GM12878 (cell line): ENCODE measurements at regions not wholly inside any gene's neighbourhood (a gene's known extent, or its start where the extent isn't known, plus 50 kb on each side); places are given as distances from the start of the nearest gene placed in this dataset.

ENCODE experiments used
- EGR1 ChIP-seq, 2 experiments: IDR thresholded peaks; 1 replicate in 1 of 2; 2 replicates in 1 of 2; pipeline ENCODE4 v1.6.1; 2011 to 2012; ENCODE audit warnings: low read depth in 2 of 2, low read length in 2 of 2, borderline replicate concordance in 1 of 2, mild to moderate bottlenecking in 1 of 2, moderate library complexity in 1 of 2
- EP300 ChIP-seq, 2 experiments: fragments of 150-350 bp in 1 of 2; IDR thresholded peaks; 2 replicates each; pipeline ENCODE4 v1.6.1; 2011 to 2012; ENCODE audit warnings: low read depth in 2 of 2, low read length in 2 of 2, borderline replicate concordance in 1 of 2, improper control_type of control experiment in 1 of 2, inconsistent platforms in 1 of 2; ENCODE audit not compliant: control insufficient read depth in 1 of 2
- NFYA ChIP-seq: IDR thresholded peaks from 2 replicates; pipeline ENCODE4 v1.6.1; 2011; ENCODE audit warnings: low read depth, mild to moderate bottlenecking, low read length, improper control_type of control experiment, borderline replicate concordance
- POLR2A ChIP-seq: IDR thresholded peaks from 2 replicates; pipeline ENCODE4 v1.6.1; 2011; ENCODE audit warnings: low read depth, mild to moderate bottlenecking, low read length
- RBBP5 ChIP-seq: fragments of 200-600 bp; sonication (generic); conservative IDR thresholded peaks from 2 replicates; pipeline ENCODE4 v1.6.1; 2016
- SMC3 ChIP-seq: IDR thresholded peaks from 2 replicates; pipeline ENCODE4 v1.6.1; 2011; ENCODE audit warnings: low read length, improper control_type of control experiment, borderline replicate concordance
- SRF ChIP-seq, 2 experiments: IDR thresholded peaks; 2 replicates each; pipeline ENCODE4 v1.6.1; 2011; ENCODE audit warnings: low read depth in 2 of 2, low read length in 2 of 2, mild to moderate bottlenecking in 1 of 2, moderate library complexity in 1 of 2
- TF ChIP-seq, protein P1 (sequence below): fragments of 450-650 bp; IDR thresholded peaks from 2 replicates; pipeline ENCODE4 v1.6.1; 2016; ENCODE audit warnings: mild to moderate bottlenecking
- TF ChIP-seq, protein P2 (sequence below): fragments of 450-650 bp; formaldehyde crosslinking; IDR thresholded peaks from 2 replicates; pipeline ENCODE4 v1.4.0; 2020; ENCODE audit warnings: mild to moderate bottlenecking, moderate library complexity
- TF ChIP-seq, protein P3 (sequence below), 3 experiments: IDR thresholded peaks in 2 of 3; conservative IDR thresholded peaks in 1 of 3; 2 replicates each; pipeline ENCODE4 v1.5.1; 2011; ENCODE audit warnings: low read depth in 3 of 3, low read length in 3 of 3, mild to moderate bottlenecking in 3 of 3, control low read depth in 2 of 3, moderate library complexity in 2 of 3, inconsistent platforms in 1 of 3, mixed read lengths in 1 of 3; ENCODE audit not compliant: control insufficient read depth in 2 of 3, insufficient read depth in 1 of 3; ENCODE audit errors: extremely low read depth in 1 of 3
- TF ChIP-seq, protein P4 (sequence below): fragments of 450-650 bp; IDR thresholded peaks from 2 replicates; pipeline ENCODE4 v1.6.1; 2014; ENCODE audit warnings: mild to moderate bottlenecking
- TF ChIP-seq, protein P5 (sequence below): fragments of 450-650 bp; IDR thresholded peaks from 2 replicates; pipeline ENCODE4 v1.6.1; 2017; ENCODE audit warnings: mild to moderate bottlenecking, moderate library complexity
- TF ChIP-seq, protein P6 (sequence below): IDR thresholded peaks from 2 replicates; pipeline ENCODE4 v1.6.1; 2012; ENCODE audit warnings: low read depth, low read length, improper control_type of control experiment

DNA sequence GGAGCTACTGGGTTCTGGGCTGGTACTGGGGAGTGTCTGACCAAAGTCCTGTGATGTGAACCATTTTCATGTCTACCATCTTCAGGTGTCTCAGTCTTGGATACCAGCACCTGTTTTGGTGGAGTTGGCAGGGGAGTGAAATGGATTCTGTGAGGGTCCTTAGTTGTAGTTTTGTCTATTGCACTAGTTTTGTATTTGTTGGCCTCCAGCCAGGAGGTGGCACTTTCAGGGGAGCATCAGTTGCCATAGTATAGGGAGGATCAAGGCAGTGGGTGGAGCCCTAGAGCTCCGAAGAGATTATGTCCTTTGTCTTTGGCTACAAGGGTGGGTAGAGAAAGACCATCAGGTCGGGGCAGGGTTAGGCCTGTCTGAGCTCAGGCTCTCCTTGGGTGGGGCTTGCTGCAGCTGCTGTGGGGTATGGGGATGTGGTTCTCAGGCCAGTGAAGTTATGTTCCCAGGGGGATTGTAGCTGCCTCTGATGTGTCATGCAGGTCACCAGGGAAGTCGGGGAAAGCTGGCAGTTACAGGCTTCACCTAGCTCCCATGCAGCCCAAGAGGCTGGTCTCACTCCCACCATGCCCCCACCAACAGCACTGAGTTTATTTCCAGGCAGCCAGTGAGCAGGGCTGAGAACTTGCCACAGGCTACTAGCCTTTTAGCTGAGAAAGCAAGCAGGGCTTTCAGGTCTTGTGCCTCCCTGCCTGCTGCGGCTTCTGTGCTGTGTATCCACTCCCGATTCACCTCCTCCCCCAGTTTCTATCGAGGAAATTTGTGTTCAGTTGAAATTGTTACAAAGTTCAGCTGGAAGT lies 153.1 kb downstream of the ZNF365 start (continued):
- TF ChIP-seq, protein P1, sequence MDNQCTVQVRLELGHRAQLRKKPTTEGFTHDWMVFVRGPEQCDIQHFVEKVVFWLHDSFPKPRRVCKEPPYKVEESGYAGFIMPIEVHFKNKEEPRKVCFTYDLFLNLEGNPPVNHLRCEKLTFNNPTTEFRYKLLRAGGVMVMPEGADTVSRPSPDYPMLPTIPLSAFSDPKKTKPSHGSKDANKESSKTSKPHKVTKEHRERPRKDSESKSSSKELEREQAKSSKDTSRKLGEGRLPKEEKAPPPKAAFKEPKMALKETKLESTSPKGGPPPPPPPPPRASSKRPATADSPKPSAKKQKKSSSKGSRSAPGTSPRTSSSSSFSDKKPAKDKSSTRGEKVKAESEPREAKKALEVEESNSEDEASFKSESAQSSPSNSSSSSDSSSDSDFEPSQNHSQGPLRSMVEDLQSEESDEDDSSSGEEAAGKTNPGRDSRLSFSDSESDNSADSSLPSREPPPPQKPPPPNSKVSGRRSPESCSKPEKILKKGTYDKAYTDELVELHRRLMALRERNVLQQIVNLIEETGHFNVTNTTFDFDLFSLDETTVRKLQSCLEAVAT = peak; percentile 56; the same call in 1 of the 2 replicates
- TF ChIP-seq, protein P2, sequence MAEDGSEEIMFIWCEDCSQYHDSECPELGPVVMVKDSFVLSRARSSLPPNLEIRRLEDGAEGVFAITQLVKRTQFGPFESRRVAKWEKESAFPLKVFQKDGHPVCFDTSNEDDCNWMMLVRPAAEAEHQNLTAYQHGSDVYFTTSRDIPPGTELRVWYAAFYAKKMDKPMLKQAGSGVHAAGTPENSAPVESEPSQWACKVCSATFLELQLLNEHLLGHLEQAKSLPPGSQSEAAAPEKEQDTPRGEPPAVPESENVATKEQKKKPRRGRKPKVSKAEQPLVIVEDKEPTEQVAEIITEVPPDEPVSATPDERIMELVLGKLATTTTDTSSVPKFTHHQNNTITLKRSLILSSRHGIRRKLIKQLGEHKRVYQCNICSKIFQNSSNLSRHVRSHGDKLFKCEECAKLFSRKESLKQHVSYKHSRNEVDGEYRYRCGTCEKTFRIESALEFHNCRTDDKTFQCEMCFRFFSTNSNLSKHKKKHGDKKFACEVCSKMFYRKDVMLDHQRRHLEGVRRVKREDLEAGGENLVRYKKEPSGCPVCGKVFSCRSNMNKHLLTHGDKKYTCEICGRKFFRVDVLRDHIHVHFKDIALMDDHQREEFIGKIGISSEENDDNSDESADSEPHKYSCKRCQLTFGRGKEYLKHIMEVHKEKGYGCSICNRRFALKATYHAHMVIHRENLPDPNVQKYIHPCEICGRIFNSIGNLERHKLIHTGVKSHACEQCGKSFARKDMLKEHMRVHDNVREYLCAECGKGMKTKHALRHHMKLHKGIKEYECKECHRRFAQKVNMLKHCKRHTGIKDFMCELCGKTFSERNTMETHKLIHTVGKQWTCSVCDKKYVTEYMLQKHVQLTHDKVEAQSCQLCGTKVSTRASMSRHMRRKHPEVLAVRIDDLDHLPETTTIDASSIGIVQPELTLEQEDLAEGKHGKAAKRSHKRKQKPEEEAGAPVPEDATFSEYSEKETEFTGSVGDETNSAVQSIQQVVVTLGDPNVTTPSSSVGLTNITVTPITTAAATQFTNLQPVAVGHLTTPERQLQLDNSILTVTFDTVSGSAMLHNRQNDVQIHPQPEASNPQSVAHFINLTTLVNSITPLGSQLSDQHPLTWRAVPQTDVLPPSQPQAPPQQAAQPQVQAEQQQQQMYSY = no peak
- TF ChIP-seq, protein P3, sequence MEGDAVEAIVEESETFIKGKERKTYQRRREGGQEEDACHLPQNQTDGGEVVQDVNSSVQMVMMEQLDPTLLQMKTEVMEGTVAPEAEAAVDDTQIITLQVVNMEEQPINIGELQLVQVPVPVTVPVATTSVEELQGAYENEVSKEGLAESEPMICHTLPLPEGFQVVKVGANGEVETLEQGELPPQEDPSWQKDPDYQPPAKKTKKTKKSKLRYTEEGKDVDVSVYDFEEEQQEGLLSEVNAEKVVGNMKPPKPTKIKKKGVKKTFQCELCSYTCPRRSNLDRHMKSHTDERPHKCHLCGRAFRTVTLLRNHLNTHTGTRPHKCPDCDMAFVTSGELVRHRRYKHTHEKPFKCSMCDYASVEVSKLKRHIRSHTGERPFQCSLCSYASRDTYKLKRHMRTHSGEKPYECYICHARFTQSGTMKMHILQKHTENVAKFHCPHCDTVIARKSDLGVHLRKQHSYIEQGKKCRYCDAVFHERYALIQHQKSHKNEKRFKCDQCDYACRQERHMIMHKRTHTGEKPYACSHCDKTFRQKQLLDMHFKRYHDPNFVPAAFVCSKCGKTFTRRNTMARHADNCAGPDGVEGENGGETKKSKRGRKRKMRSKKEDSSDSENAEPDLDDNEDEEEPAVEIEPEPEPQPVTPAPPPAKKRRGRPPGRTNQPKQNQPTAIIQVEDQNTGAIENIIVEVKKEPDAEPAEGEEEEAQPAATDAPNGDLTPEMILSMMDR (IDR thresholded peaks at IDR 0.05 in 2 of 3, conservative IDR thresholded peaks at IDR 0.05 in 1 of 3; ENCODE audit: control insufficient read depth in 2 of 3, extremely low read depth in 1 of 3, insufficient read depth in 1 of 3, low read depth in 3 of 3, low read length in 3 of 3) = no peak
- TF ChIP-seq EP300 (IDR thresholded peaks at IDR 0.05; ENCODE audit: borderline replicate concordance in 1 of 2, control insufficient read depth in 1 of 2, low read depth in 2 of 2, low read length in 2 of 2) (peak; percentile 50 to 54; a peak in 2 of 4 replicates), POLR2A (no peak), RBBP5 (no peak), EGR1 (IDR thresholded peaks at IDR 0.05; ENCODE audit: borderline replicate concordance in 1 of 2, low read depth in 2 of 2, low read length in 2 of 2) (no peak), NFYA (no peak), SMC3 (peak; percentile 4; the same call in 1 of the 2 replicates), SRF (IDR thresholded peaks at IDR 0.05; ENCODE audit: low read depth in 2 of 2, low read length in 2 of 2) (no peak)
- TF ChIP-seq, protein P4, sequence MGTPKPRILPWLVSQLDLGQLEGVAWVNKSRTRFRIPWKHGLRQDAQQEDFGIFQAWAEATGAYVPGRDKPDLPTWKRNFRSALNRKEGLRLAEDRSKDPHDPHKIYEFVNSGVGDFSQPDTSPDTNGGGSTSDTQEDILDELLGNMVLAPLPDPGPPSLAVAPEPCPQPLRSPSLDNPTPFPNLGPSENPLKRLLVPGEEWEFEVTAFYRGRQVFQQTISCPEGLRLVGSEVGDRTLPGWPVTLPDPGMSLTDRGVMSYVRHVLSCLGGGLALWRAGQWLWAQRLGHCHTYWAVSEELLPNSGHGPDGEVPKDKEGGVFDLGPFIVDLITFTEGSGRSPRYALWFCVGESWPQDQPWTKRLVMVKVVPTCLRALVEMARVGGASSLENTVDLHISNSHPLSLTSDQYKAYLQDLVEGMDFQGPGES = no peak
- TF ChIP-seq, protein P5, sequence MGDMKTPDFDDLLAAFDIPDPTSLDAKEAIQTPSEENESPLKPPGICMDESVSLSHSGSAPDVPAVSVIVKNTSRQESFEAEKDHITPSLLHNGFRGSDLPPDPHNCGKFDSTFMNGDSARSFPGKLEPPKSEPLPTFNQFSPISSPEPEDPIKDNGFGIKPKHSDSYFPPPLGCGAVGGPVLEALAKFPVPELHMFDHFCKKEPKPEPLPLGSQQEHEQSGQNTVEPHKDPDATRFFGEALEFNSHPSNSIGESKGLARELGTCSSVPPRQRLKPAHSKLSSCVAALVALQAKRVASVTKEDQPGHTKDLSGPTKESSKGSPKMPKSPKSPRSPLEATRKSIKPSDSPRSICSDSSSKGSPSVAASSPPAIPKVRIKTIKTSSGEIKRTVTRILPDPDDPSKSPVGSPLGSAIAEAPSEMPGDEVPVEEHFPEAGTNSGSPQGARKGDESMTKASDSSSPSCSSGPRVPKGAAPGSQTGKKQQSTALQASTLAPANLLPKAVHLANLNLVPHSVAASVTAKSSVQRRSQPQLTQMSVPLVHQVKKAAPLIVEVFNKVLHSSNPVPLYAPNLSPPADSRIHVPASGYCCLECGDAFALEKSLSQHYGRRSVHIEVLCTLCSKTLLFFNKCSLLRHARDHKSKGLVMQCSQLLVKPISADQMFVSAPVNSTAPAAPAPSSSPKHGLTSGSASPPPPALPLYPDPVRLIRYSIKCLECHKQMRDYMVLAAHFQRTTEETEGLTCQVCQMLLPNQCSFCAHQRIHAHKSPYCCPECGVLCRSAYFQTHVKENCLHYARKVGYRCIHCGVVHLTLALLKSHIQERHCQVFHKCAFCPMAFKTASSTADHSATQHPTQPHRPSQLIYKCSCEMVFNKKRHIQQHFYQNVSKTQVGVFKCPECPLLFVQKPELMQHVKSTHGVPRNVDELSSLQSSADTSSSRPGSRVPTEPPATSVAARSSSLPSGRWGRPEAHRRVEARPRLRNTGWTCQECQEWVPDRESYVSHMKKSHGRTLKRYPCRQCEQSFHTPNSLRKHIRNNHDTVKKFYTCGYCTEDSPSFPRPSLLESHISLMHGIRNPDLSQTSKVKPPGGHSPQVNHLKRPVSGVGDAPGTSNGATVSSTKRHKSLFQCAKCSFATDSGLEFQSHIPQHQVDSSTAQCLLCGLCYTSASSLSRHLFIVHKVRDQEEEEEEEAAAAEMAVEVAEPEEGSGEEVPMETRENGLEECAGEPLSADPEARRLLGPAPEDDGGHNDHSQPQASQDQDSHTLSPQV = no peak
- TF ChIP-seq, protein P6, sequence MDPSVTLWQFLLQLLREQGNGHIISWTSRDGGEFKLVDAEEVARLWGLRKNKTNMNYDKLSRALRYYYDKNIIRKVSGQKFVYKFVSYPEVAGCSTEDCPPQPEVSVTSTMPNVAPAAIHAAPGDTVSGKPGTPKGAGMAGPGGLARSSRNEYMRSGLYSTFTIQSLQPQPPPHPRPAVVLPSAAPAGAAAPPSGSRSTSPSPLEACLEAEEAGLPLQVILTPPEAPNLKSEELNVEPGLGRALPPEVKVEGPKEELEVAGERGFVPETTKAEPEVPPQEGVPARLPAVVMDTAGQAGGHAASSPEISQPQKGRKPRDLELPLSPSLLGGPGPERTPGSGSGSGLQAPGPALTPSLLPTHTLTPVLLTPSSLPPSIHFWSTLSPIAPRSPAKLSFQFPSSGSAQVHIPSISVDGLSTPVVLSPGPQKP = no peak
